IPS-18c (cell line): ENCODE measurements at regions not wholly inside any gene's neighbourhood (a gene's known extent, or its start where the extent isn't known, plus 50 kb on each side); places are given as distances from the start of the nearest gene placed in this dataset.
"Not testable (repeated sequence)": the region's sequence is repeated elsewhere in the genome, so short reads cannot be mapped to it uniquely, and the experiment has no call there.

ENCODE experiments used
- H3K4me3 ChIP-seq: 2 replicates; pipeline ENCODE4 v1.7.0; 2013; ENCODE audit warnings: low read depth, mild to moderate bottlenecking, low read length, moderate library complexity; ENCODE audit not compliant: insufficient read depth
- H3K9me3 ChIP-seq: one replicate; pipeline ENCODE4 v1.6.1; 2013; ENCODE audit warnings: mild to moderate bottlenecking, low read length, moderate library complexity; ENCODE audit not compliant: control insufficient read depth, insufficient read depth

- H3K4me3 ChIP-seq: no peak overlapping the region
- no peaks in the 10 kb centered on the region for H3K9me3 ChIP-seq
Measured at GRCh38 chr2:7632420-7632819, 715.2 kb downstream of the RNF144A start.

- Histone ChIP-seq H3K9me3 (no peaks in the 10 kb centered on the region), H3K4me3 (no peak overlapping the region)
Measured at GRCh38 chr2:7633566-7634153, 716.4 kb downstream of the RNF144A start.

DNA sequence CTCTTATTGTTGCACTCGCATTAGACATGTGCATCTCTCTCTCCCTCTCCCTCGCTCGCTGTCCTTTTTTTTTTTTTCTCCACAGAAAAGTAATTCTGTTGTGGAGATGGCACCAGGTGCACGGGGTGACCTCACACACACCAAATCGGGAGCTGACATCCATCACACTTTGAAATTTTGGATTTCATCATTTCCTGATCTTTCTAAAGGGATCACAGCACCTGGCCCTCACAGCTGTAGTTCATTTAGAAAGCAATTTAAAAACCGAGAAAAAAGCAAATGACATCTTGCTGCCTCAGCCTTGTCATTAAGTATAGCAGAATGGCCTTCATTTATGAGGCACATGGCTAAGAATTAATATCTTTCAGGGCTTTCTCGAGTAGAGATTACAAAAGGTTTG lies 717.2 kb downstream of the RNF144A start:
- H3K9me3 ChIP-seq: no peaks in the 10 kb centered on the region
- H3K4me3 ChIP-seq: no peak overlapping the region

DNA sequence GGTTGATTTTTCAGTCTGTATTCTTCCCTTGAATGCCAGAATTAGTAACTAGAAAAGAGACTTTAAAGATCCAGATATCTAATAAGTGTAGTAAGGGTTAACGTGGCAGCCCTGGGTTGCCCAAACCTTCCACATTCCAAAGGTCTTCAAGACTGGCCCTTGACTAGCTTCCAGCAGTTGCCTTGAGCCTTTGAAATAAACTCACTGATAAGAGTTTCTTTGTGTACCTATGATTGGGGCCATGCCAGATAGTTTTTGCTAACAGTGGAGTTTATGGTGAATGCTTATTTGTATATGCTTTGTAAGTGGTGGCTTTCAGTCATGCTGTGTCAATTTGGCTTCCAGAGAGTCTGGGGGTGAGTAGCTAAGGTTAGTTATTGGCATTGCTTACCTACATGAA lies 722.3 kb downstream of the RNF144A start:
- H3K9me3 ChIP-seq: peaks cover 2% of the 10 kb centered on the region
- H3K4me3 ChIP-seq: no peak overlapping the region

GRCh38 chr2:7641272-7641671 lies 724.1 kb downstream of the RNF144A start:
- H3K9me3 ChIP-seq: not testable (repeated sequence)

GRCh38 chr2:7646024-7646423 lies 728.8 kb downstream of the RNF144A start:
- peaks cover 2% of the 10 kb centered on the region for H3K9me3 ChIP-seq
- no peak overlapping the region for H3K4me3 ChIP-seq

More at GRCh38 chr2:7641272-7641671, 724.1 kb downstream of the RNF144A start:
- H3K4me3 ChIP-seq: not testable (repeated sequence)

DNA sequence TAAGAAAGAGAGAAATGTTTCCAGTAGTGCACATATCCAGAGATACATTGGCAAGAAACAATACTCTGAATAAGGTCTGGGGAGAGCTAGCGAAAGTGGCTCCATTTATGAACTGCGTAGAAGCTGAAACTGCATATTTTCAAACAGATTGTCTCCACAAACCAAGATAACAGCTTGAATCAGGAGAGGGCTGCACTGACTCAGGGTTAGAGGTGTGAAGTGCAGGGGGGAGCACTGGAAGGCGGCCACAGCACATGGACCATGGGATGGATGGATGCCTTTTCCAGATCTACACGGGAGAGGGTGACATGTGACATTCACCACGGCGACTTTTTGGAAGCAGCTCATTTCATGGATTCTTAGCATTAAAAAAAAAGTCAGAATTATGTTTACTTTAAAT lies 729.4 kb downstream of the RNF144A start:
- Histone ChIP-seq H3K4me3 (no peak overlapping the region), H3K9me3 (no peaks in the 10 kb centered on the region)

GRCh38 chr2:7648221-7648795 lies 731.1 kb downstream of the RNF144A start:
- no peaks in the 10 kb centered on the region for H3K9me3 ChIP-seq
- no peak overlapping the region for H3K4me3 ChIP-seq

- H3K4me3 ChIP-seq: no peak overlapping the region
- H3K9me3 ChIP-seq: no peaks in the 10 kb centered on the region
Measured at GRCh38 chr2:7649461-7650228, 732.4 kb downstream of the RNF144A start.

DNA sequence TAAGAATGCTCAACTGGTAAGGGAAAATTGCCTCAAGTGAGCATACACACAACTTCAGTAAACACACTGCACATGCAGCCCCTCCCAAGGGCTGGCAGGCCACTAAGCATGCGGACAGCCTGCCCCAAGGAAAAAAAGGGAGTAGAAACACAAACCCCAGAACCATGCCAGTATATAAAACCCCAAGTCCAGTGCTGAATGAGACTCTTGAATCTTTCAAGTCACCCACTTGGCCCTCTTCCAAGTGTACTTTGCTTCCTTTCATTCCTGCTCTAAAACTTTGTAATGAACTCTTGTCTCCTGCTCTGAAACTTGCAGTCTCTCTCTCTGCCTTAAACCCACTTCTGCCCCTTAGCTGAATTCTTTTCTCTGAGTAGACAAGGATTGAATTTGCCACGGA lies 736.4 kb downstream of the RNF144A start:
- Histone ChIP-seq H3K4me3 (no peak overlapping the region), H3K9me3 (no peaks in the 10 kb centered on the region)

DNA sequence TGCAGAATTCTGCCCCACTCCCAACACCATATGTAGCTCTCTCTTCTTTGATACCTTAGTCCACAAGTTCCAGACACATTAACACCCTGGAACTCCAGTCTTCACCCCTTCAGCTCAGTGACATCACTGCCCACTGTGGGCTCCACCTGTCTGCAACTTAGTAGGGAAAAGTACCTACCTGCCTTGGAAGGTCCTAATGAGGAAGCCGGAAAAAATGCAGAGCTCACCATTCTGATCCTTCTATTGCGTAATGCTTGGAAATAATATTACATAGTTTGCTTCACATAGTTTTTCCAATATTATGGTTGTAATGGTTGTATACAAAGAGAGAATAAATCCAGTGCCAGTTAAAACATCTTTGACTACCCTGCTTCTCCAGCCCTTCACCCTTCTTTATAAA lies 738.4 kb downstream of the RNF144A start:
- Histone ChIP-seq H3K9me3 (no peaks in the 10 kb centered on the region), H3K4me3 (no peak overlapping the region)

- not testable (repeated sequence) for H3K4me3 ChIP-seq, H3K9me3 ChIP-seq
Measured at GRCh38 chr2:7657526-7657925, 740.3 kb downstream of the RNF144A start.

- no peaks in the 10 kb centered on the region for H3K9me3 ChIP-seq
- H3K4me3 ChIP-seq: no peak overlapping the region
Measured at GRCh38 chr2:7658486-7658885, 741.3 kb downstream of the RNF144A start.

- H3K4me3 ChIP-seq: no peak overlapping the region
- H3K9me3 ChIP-seq: no peaks in the 10 kb centered on the region
Measured at GRCh38 chr2:7660816-7661215, 743.6 kb downstream of the RNF144A start.

- Histone ChIP-seq H3K4me3 (no peak overlapping the region), H3K9me3 (no peaks in the 10 kb centered on the region)
Measured at GRCh38 chr2:7661502-7661901, 744.3 kb downstream of the RNF144A start.

- H3K4me3 ChIP-seq: no peak overlapping the region
Measured at GRCh38 chr2:7665880-7666279, 748.7 kb downstream of the RNF144A start.

DNA sequence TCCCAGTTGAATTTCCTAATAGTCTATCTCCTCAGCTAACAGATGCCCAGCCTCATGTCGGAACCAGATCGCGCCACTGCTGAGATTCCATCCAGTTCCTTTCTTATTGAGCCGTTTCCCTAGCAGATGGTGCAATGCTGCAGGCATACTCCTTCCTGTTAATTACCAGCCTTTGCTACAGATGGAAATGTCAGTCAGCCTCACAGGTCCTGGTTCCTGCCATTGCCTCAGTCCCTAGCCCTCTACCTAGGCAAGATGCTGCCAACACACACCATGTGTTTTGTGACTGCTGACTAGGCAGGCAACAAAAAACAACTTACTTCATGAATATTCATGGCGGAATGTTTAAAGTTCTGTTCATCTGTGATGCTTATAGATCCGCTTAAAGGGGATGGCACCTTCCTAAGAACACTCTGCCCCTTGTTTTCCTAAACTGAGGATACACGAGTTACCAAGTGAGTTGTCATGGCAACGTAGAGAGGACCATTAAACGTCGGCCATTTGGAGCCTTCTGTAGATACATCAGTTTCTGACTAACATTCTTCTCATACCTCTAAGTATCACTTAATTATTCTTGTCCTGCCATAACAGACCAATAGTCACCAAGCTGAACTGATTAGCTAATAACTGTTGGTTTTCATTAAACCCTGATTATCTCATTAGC lies 749.5 kb downstream of the RNF144A start:
- Histone ChIP-seq H3K9me3 (no peaks in the 10 kb centered on the region), H3K4me3 (no peak overlapping the region)

More at GRCh38 chr2:7665880-7666279, 748.7 kb downstream of the RNF144A start:
- no peaks in the 10 kb centered on the region for H3K9me3 ChIP-seq

DNA sequence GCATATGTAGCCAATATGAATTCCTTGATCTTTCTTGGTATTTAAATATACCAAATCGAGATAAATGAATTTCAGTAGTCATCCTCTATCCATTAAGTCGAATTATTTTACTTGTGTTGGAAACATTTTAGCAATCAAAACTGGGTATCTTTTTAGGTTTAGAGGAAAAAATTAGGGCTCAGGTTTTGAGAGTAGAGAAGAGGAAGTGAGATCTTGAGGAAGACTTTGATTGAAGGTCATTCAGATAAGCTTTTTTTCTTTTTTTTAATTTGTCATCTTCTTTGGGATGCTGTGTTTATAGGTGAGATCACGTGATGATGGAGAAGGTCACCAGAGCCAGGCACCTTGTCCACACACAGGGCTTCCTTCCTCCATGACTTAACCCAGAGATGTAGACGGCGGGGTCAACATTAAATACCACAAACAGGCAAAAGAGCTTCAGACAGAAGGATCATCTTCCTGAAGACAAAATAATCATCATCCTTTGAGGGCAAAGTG lies 750.1 kb downstream of the RNF144A start:
- Histone ChIP-seq H3K9me3 (no peaks in the 10 kb centered on the region), H3K4me3 (no peak overlapping the region)
